ENCODE measurements at regions not wholly inside any gene's neighbourhood (a gene's known extent, or its start where the extent isn't known, plus 50 kb on each side); places are given as distances from the start of the nearest gene placed in this dataset.

GRCh38 chr11:45444796-45445195 is 158.7 kb upstream of the SYT13 start:
- TF ChIP-seq CTCF (IDR thresholded peaks at IDR 0.05) = no peak
- TF ChIP-seq POLR2A (IDR thresholded peaks at IDR 0.05) = no peak
